DMS53 treated with DMSO at 0.1 percent for 48 hours (cell line): ENCODE measurements at regions not wholly inside any gene's neighbourhood (a gene's known extent, or its start where the extent isn't known, plus 50 kb on each side); places are given as distances from the start of the nearest gene placed in this dataset.

Source experiments
- DNase-seq: peaks from one replicate; lab custom pipeline; 2025; ENCODE audit not compliant: unreplicated experiment; lab: John Stamatoyannopoulos, UW

DNA sequence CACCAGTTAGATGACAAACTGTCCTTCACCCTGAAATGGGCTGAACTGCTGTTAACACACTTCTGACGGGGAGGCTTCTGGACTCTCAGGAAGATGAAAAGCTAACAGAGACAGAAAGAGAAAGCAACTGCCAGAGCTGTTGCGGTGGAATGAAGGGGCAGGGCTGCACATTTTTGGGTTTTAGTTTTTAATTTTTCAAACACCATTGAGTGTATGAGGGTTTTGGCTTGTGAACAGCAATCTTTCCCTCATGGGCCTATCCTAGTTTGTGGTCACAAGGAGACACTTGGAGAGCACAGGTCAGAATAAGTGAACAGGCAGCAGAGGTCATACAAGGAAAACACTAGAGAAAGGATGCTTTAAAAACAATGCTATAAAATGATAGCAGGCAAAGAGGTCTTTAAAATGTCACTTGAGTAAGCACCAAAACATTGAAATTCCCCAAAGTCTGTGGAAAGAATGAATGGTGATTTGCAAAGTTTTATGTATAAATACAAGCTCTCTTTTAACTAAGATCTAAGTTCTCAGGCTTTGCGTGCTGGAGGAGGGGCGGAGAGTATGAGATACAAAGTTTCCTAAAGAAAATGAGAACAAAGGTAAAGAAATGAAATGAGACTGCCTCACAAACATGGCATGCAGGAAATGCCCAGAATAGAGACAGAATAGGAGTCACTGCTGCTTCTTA, 101.4 kb upstream of the GLI3 start:
- no peak for DNase-seq

DNA sequence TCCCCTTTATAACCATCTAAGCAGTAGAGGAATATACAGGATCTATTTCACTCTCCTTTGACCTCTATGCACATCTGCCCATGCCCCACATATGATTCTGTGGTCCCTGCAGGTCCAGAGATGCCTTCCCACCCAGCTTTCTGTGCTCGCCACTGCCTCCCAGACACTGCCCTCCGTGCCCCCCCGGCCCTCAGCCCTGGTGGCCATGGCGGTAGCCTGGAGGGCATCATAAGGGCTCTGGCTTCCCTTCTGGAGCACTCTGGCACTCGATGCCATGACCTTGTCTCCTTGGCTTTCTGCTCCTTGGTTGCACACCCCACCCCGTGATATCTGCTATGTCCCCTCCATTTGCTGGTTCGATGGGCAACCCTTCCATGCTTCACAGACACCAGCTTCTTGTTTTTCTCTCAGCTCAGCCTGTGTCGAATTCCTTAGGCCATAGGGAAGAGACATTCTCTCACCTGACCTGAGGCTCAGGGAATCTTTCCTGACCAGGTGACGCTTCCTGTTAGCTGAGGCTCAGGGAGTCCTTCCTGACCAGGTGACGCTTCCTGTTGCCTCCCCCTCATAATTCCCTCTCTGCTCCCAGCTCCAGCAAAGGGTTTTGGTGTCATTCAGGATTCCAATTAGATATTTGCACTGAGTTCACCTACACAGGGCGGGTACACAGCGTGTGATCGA, 100.4 kb upstream of the GLI3 start:
- no peak for DNase-seq

DNA sequence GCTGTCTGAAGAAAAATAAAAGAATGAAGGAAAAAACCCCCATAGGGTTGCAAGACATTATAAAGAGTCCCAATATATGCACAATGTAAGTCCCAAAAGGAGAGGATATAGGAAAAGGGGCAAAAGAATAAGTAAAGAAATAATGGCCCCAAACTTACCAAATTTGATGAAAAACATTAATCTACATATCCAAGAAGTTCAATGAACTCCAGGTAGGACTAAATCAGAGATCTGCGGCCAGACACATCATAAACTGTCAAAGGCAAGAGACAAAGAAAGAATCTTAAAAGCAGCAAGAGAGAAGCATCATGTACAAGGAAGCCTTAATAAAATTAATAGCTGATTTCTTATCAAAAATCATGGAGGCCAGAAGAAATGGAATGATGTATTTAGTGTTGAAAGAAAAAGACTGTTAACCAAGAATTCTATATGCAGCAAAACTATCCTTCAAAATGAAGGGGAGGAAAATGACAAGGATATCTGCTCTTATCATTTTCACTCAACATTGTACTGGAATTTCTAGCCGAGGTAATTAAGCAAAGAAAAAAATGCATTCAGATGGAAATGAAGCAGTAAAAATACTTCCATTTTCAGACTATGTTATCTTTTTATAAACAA, 95.7 kb upstream of the GLI3 start:
- DNase-seq, result no peak

DNA sequence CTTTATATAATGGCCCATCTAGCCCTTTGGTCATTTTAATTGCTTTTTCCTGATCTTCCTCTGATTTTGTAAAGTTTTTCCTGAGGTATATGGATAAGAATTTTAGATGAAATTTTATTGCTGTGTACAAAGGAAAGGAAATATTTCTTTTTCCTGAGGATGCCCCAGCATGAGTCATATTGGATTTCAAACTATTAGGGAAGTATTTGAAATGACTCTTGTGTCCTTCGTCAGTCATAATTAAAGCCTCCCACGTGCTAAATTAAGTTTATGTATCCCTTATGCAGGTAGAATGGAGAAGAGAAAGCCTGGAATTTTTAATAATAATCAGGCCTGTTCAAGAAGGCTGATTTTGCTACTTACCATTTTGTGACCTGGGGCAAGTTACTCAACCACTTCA, 82.6 kb upstream of the GLI3 start:
- no peak for DNase-seq

DNA sequence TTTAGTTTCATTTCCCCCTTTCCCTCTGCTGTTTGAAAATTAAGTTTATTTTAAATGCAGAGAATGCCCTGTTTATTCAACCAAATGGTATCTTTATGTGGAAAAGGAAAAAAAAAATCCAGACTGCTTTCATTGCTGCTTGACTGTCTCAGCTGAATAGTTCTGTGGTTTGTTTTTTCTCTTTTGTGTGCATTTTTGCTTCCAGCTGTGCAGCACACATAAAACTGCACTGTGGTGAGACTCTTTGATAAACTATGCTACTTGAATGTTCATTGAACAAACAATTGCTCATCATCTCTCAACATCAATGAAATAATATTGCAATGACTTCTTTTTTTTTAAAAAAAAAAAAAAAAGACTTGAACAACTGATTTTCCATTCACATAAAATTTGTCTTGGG, 78.6 kb upstream of the GLI3 start:
- peak; percentile 73 for DNase-seq

DNA sequence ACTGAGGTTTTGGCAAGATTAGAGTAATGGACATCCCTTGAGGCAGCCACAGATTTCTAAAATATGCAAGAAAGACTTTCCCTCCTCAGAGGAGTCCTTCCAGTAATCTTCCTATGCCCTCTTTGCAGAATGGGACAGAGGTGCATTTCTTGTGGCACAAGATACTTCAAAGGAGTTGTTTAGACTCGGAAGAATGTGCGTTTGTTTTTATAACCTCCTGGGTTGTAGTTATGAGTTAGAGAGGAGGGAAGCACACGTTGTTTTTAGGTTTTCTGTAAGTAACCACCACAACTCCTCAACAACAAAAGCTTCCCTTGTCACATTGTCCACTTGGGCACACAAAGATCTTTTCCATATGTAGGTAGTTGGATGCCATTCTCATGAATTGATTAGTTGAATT, 78.1 kb upstream of the GLI3 start:
- no peak for DNase-seq

DNA sequence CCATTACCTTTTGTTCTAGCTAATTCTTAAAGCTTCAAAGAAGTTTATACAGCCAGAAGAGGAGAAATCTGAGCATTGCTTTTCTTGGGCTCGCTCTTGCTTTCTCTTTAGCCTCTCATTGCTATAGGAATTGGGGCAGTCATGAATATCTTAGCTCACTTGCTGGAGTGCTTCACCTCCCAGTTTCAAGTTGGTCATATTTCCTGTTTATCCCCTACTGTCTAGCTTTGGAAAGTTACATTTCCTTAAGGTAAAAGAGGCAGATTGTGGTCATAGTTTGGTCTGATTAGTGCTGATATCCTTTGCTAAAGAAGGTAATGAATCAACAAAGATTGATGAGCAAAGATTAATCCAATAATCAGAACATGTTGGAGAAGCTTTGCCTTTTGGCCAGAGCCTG, 77.7 kb upstream of the GLI3 start:
- DNase-seq, result peak; percentile 3

DNA sequence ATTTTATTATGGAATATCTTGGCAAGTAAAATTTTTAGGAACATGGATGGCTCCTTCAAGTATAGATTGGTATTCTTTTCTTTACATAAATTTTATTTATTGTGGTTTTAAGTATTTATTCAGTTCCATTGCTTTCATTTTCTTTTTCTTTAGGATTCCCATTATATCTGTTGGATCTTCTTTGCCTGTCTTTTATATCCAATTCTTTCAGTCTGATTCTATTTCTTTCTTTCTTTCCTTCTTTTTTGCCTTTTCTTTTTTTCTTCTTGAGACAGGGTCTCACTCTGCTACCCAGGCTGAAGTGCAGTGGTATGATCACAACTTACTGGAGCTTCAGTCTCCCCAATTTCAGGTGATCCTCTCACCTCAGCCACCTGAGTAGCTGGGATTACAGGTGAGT, 74.2 kb upstream of the GLI3 start:
- no peak for DNase-seq

DNA sequence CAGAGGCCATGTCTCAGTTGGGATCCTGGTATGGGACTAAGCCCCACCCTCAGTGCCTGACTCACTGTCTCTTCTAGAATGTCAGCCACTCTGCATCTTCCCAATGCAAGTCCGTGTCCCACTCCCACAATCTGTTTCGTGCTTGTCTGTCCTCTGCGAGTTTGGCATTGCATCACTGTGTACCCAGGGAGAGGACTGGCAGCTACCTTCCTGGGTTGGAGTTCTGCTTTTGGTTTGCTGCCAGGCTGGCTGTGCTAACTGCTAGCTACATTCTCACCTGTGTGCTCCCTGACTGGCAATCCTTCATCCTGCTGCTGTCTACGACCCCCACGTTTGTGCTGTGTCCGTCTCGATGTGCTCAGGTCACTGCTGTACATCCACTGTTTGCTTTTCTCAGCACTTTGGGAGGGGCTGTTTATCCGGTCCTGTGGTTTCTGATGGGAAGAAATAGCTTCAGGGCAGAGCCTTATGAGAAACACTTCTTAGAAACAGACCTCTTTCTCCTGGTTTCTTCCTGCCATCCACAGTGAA, 56.0 kb upstream of the GLI3 start:
- no peak for DNase-seq

DNA sequence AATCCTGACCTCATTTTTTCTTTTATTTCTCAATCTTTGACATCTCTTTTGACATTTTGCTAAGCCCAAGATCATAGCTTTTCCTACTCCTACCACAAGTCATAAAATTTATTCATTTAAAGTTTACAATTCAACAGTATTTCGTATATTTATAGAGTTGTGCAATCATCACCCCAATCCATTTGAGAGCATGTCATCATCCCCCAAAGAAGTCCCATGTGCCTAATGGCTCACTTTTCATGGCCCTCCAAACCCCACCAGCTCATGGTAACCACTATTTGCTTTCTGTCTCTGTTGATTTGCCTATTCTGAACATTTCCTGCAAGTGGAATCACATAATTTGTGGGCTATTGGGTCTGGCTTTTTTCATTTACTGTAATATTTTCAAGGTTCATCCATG, 52.5 kb upstream of the GLI3 start:
- no peak for DNase-seq
